HFF-Myc (cell line): ENCODE measurements at regions not wholly inside any gene's neighbourhood (a gene's known extent, or its start where the extent isn't known, plus 50 kb on each side); places are given as distances from the start of the nearest gene placed in this dataset.

Experiments used
- DNase-seq: peaks from one replicate; pipeline ENCODE4 v3.0.0-alpha.2; 2011; ENCODE audit warnings: low read depth; ENCODE audit errors: extremely low read depth
- H3K4me3 ChIP-seq: replicated peaks from 2 replicates; pipeline ENCODE4 v1.5.1; 2011; ENCODE audit warnings: low read depth, mild to moderate bottlenecking, control low read depth, low read length
- CTCF ChIP-seq: IDR thresholded peaks from 2 replicates; pipeline ENCODE4 v1.5.1; 2012; ENCODE audit warnings: mild to moderate bottlenecking, low read depth, low read length, control low read depth; ENCODE audit errors: missing control alignments

- H3K4me3 ChIP-seq: no peak overlapping the region
- TF ChIP-seq CTCF: no peak
- no peak for DNase-seq
These were observed 184.8 kb upstream of the PCDH20 start for GRCh38 chr13:61600360-61601033.

GRCh38 chr13:61592489-61592888 is 176.8 kb upstream of the PCDH20 start:
- DNase-seq: no peak
- TF ChIP-seq CTCF: no peak
- H3K4me3 ChIP-seq: no peak overlapping the region

GRCh38 chr13:61575973-61576372 is 160.3 kb upstream of the PCDH20 start:
- no peak for TF ChIP-seq CTCF
- DNase-seq: no peak

GRCh38 chr13:61563645-61564044 is 148.0 kb upstream of the PCDH20 start:
- DNase-seq: no peak
- TF ChIP-seq CTCF: no peak
- no peak overlapping the region for H3K4me3 ChIP-seq

More at GRCh38 chr13:61575973-61576372, 160.3 kb upstream of the PCDH20 start:
- H3K4me3 ChIP-seq: no peak overlapping the region

- no peak for DNase-seq
- no peak overlapping the region for H3K4me3 ChIP-seq
- no peak for TF ChIP-seq CTCF
These were observed 131.3 kb upstream of the PCDH20 start for GRCh38 chr13:61546911-61547310.

GRCh38 chr13:61546413-61546812 is 130.8 kb upstream of the PCDH20 start:
- H3K4me3 ChIP-seq: no peak overlapping the region
- DNase-seq: no peak
- no peak for TF ChIP-seq CTCF

GRCh38 chr13:61536433-61536832 is 120.8 kb upstream of the PCDH20 start:
- no peak for DNase-seq
- no peak overlapping the region for H3K4me3 ChIP-seq
- no peak for TF ChIP-seq CTCF
